ENCODE measurements at regions not wholly inside any gene's neighbourhood (a gene's known extent, or its start where the extent isn't known, plus 50 kb on each side); places are given as distances from the start of the nearest gene placed in this dataset.

DNA sequence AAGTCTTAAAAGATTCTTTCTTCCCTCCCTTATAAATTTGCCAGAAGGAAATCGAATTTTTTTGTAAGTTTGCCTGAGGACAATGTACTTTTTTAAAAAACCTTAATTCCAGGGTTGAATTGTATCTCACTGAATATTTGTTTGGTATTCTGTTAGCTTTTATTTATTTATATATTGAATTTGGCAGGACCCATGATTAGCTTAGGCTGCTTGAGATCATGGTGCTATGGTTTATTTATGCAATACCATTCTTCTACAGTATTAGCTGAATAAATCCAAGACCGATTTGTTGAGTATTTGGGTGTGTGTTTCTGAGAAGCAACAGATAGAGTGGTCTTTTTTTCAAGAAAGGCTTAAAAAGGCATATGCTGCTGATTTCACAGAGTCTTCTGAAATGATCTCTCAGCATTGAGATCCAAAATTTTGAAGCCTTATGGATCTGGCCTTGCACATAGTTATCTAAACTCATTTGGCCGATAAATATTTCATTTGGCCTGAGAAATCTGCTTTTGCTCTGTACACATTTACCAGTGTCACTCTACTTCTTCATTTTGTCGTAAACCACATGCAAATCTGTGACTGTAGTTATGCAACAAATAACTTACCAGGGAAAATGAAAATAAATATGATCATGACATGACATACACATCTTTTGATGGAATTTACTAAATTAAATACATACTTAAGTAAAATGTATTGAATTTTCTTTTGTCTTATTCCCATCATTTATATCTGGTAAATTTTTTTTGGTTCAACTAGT lies 265.8 kb upstream of the FLRT2 start:
- Histone ChIP-seq H3K9me3 (replicated peaks in 1 of 2; ENCODE audit: control insufficient read depth in 1 of 2, insufficient read depth in 1 of 2, low read length in 2 of 2) (no peaks in the 10 kb centered on the region), H3K4me2 (replicated peaks; ENCODE audit: extremely low read depth, low read length, poor library complexity, severe bottlenecking) (peak overlapping the region; percentile 17), H4K20me1 (ENCODE audit: insufficient read depth, low read length) (no peaks in the 10 kb centered on the region), H3K4me3 (replicated peaks in 1 of 3; ENCODE audit: low read depth in 2 of 3, low read length in 3 of 3) (no peak overlapping the region), H3K36me3 (replicated peaks in 1 of 2; ENCODE audit: control insufficient read depth in 1 of 2, insufficient read depth in 2 of 2, low read length in 2 of 2) (no peaks in the 10 kb centered on the region), H3K79me2 (ENCODE audit: insufficient read depth, low read length) (no peaks in the 10 kb centered on the region), H3K27ac (ENCODE audit: low read depth in 1 of 2, low read length in 2 of 2) (peak overlapping the region in 1 of 2 donors; percentile 63), H3K4me1 (ENCODE audit: control insufficient read depth in 1 of 2, insufficient read depth in 2 of 2, low read length in 2 of 2) (peaks cover 7 to 10% of the 10 kb centered on the region in 2 donors), H3K9ac (ENCODE audit: insufficient read depth, low read length, poor library complexity, severe bottlenecking) (no peak overlapping the region), H2AFZ (ENCODE audit: insufficient read depth, low read depth, low read length, poor library complexity, severe bottlenecking) (no peak overlapping the region), H3K27me3 (ENCODE audit: control insufficient read depth in 2 of 2, insufficient read depth in 2 of 2, low read length in 2 of 2) (no peaks in the 10 kb centered on the region)
- TF ChIP-seq, protein P1, sequence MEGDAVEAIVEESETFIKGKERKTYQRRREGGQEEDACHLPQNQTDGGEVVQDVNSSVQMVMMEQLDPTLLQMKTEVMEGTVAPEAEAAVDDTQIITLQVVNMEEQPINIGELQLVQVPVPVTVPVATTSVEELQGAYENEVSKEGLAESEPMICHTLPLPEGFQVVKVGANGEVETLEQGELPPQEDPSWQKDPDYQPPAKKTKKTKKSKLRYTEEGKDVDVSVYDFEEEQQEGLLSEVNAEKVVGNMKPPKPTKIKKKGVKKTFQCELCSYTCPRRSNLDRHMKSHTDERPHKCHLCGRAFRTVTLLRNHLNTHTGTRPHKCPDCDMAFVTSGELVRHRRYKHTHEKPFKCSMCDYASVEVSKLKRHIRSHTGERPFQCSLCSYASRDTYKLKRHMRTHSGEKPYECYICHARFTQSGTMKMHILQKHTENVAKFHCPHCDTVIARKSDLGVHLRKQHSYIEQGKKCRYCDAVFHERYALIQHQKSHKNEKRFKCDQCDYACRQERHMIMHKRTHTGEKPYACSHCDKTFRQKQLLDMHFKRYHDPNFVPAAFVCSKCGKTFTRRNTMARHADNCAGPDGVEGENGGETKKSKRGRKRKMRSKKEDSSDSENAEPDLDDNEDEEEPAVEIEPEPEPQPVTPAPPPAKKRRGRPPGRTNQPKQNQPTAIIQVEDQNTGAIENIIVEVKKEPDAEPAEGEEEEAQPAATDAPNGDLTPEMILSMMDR (IDR thresholded peaks at IDR 0.05) = no peak
- Mint-ChIP-seq H3K27me3 (ENCODE audit: low read depth in 3 of 3) (peaks cover 0 to 2% (median 0%) of the 10 kb centered on the region in 3 donors), H3K27ac (peak overlapping the region in 2 of 7 donors; percentile 16 to 32), H3K4me1 (peaks cover 7% of the 10 kb centered on the region), H3K4me3 (no peak overlapping the region), H3K36me3 (no peaks in the 10 kb centered on the region), H3K9me3 (peaks cover 3 to 13% (median 8%) of the 10 kb centered on the region in 7 donors)
- intact Hi-C loops (cut with micrococcal nuclease) = no loop called here
- DNase-seq = peak; percentile 3 to 56 (median 26)
- WGBS (ENCODE audit: insufficient coverage) = no CpG with 5 or more reads among the region's 4 CpGs

DNA sequence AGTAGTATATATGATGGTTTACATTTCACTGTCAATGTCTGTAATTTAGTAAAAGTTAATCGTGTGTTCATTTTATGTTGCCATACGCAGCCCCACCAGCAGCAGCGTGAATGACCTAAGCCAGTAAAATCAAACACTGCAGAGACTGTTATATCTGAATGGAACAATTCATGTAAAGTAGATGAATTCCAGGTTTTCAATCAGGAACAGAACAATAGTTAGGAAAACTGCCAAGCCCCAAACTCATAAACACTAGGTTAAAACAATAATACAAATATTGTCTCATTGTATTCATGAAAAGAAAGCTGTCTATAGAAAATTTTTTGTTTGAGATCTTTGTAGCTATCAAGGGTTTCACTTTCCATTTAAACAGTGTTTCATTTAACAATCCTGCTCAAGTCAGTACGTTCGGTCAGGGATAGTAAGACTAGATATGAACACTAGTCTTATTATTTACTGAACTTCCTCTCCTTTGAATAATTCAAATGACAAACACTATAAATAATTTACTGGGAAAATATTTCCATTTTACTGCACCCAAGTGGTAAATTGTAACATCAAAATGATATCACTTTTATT lies 256.8 kb upstream of the FLRT2 start:
- no peak overlapping the region for H3K4me3 ChIP-seq (replicated peaks in 1 of 3; ENCODE audit: low read depth in 2 of 3, low read length in 3 of 3)
- H3K4me2 ChIP-seq (replicated peaks; ENCODE audit: extremely low read depth, low read length, poor library complexity, severe bottlenecking) = no peak overlapping the region
- peaks cover 0 to 4% (median 2%) of the 10 kb centered on the region in 7 donors for H3K9me3 Mint-ChIP-seq
- no peak overlapping the region for H3K27ac ChIP-seq (ENCODE audit: low read depth in 1 of 2, low read length in 2 of 2)
- no peak overlapping the region for H3K27ac Mint-ChIP-seq
- no peaks in the 10 kb centered on the region for H3K27me3 ChIP-seq (ENCODE audit: control insufficient read depth in 2 of 2, insufficient read depth in 2 of 2, low read length in 2 of 2)
- H3K9me3 ChIP-seq (replicated peaks in 1 of 2; ENCODE audit: control insufficient read depth in 1 of 2, insufficient read depth in 1 of 2, low read length in 2 of 2) = no peaks in the 10 kb centered on the region
- H3K36me3 ChIP-seq (replicated peaks in 1 of 2; ENCODE audit: control insufficient read depth in 1 of 2, insufficient read depth in 2 of 2, low read length in 2 of 2) = no peaks in the 10 kb centered on the region
- H4K20me1 ChIP-seq (ENCODE audit: insufficient read depth, low read length) = no peaks in the 10 kb centered on the region
- TF ChIP-seq, protein P1 (IDR thresholded peaks at IDR 0.05) = no peak
- H3K9ac ChIP-seq (ENCODE audit: insufficient read depth, low read length, poor library complexity, severe bottlenecking) = no peak overlapping the region
- intact Hi-C loops (cut with micrococcal nuclease) = no loop called here
- peaks cover 0 to 2% (median 0%) of the 10 kb centered on the region in 3 donors for H3K27me3 Mint-ChIP-seq (ENCODE audit: low read depth in 3 of 3)
- H3K4me1 Mint-ChIP-seq = no peaks in the 10 kb centered on the region
- H3K4me1 ChIP-seq (ENCODE audit: control insufficient read depth in 1 of 2, insufficient read depth in 2 of 2, low read length in 2 of 2) = no peaks in the 10 kb centered on the region
- no peaks in the 10 kb centered on the region for H3K36me3 Mint-ChIP-seq
- DNase-seq = no peak
- no peaks in the 10 kb centered on the region for H3K79me2 ChIP-seq (ENCODE audit: insufficient read depth, low read length)
- no peak overlapping the region for H3K4me3 Mint-ChIP-seq
- H2AFZ ChIP-seq (ENCODE audit: insufficient read depth, low read depth, low read length, poor library complexity, severe bottlenecking) = no peak overlapping the region
- 90% methylated on average over 2 of the region's 5 CpGs for WGBS (ENCODE audit: insufficient coverage)

Measured in CD14-positive monocyte (primary cell).